ENCODE measurements at regions not wholly inside any gene's neighbourhood (a gene's known extent, or its start where the extent isn't known, plus 50 kb on each side); places are given as distances from the start of the nearest gene placed in this dataset.

- TF ChIP-seq CEBPB (IDR thresholded peaks at IDR 0.05; ENCODE audit: borderline replicate concordance, low read depth, low read length), result no peak
- TF ChIP-seq TAF1 (CRISPR knock-in tag; IDR thresholded peaks at IDR 0.05), result no peak
- no peak for TF ChIP-seq IKZF4 (CRISPR knock-in tag; IDR thresholded peaks at IDR 0.05; ENCODE audit: borderline replicate concordance, low read depth, not compliant biosample characterization)
- no peak for TF ChIP-seq ZNF331 (CRISPR knock-in tag; IDR thresholded peaks at IDR 0.05)
- TF ChIP-seq CHD2 (IDR thresholded peaks at IDR 0.05; ENCODE audit: low read depth, low read length), result no peak
- TF ChIP-seq JUNB (CRISPR knock-in tag; IDR thresholded peaks at IDR 0.05; ENCODE audit: borderline replicate concordance), result no peak
- no peak for TF ChIP-seq ZBTB33 (CRISPR knock-in tag; IDR thresholded peaks at IDR 0.05)
- no peak for TF ChIP-seq POLR2AphosphoS5 (IDR thresholded peaks at IDR 0.05; ENCODE audit: low read depth, low read length)
These were observed 299.0 kb downstream of the TTC6 start for GRCh38 chr14:37894463-37894862.
